NCI-H2107 (cell line): ENCODE measurements at regions not wholly inside any gene's neighbourhood (a gene's known extent, or its start where the extent isn't known, plus 50 kb on each side); places are given as distances from the start of the nearest gene placed in this dataset.
A peak's percentile ranks its signal among the peaks of the same experiment; 100 is the strongest.
"Not testable (repeated sequence)": the region's sequence is repeated elsewhere in the genome, so short reads cannot be mapped to it uniquely, and the experiment has no call there.

ENCODE experiments used
- DNase-seq: peaks from one replicate; lab custom pipeline; 2025; lab: John Stamatoyannopoulos, UW

GRCh38 chr3:151553888-151554287 is 93.0 kb upstream of the IGSF10 start:
- no peak for DNase-seq

GRCh38 chr3:151552589-151552988 is 91.7 kb upstream of the IGSF10 start:
- DNase-seq: no peak

DNA sequence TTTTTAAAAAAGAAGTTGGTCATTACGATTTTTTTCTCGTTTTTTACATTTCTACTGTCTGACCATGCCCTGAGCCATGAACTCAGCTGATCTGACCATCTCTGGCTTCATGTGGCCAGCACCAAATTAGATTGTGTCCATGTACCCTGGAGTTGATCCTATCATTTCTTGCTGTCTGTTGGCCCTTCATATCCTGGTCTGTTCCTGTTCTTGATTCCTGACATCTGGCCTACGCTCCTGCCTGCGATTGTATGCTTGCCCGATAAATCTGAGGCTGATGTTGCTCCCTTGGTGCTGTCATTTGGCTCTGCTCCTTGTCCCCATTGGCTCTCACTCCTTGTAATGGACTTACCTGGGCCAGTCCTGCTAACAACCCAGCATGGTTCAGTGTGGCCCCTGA is 89.8 kb upstream of the IGSF10 start:
- no peak for DNase-seq

DNA sequence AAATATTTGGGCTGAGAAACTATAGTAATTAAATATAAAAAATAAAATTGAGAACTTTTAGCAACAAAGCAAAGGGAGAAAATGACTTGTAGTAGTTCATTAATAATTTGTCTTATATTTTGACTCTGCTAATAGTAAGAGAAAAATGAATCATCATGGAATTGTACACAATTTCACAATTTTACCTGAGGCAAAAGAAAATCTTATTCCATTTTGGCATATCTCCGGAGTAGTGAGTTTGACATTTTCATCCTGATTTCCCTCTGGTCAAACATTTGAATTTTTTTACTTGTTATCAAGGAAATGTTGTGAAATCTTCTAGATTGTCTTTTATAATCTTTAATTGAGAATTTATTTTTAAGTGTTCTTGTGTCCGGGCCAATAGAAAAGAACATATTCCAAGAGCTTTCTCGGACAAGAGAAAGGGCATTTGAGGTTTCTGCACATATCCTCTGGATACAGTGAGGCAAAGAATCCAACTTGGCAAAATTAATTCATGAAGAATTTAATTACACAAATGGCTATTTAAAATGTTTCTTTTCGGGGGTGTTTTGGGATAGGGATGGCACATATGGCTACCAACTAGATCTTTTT is 89.3 kb upstream of the IGSF10 start:
- no peak for DNase-seq

DNA sequence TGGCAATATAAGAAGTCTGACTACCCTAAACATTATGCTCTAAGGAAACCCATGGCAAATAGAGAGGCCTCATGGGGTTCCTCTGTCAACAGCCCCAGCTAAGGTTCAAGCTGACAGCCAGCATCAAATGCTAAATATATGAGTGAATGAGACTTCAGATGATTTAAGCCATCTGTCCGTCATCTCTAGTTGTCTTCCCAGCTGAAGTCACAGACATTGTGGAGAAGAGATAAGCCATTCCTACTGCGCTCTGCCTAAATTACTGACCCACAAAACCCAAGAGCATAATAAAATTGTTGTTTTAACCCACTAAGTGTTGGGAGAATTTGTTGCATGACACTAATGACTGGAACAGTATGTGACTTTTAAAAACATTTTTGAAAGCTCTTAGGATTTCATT is 87.3 kb upstream of the IGSF10 start:
- no peak for DNase-seq

DNA sequence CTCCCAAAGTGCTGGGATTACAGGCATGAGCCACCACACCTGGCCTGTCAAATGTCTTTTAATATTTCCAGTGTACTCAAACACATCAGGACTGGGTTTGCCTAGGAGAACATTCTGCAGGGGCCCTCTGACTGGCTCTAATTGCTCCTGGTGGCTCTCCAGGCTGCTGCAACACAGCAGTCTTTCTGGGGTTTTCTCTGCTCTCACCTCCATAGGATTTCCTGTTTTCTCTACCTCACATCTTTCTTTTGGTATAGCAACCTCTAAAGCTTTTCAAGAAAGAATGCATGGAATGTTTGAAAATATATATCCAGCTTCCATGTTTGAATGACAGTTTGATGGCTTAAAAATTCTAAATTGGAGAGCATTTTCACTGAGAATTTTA is 83.3 kb upstream of the IGSF10 start:
- no peak for DNase-seq

GRCh38 chr3:151541178-151541577 is 80.3 kb upstream of the IGSF10 start:
- DNase-seq: no peak

DNA sequence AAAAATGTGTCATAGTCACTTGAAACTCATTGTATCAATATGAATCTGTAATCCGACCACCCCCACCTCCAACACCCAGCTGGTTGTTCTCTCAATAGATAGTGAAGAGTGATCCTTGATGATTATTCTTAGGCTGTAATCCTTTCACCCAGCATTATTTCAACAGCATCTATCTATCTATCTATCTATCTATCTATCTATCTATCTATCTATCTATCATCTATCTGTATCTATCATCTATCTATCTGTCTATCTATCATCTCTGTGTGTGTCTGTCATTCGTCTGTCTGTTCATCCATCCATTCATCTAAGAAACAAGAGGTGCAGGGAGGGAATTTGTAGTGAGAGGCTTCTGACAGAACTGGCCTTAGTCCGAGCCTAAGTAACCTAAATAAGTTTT is 78.7 kb upstream of the IGSF10 start:
- no peak for DNase-seq

GRCh38 chr3:151538456-151539393 is 77.9 kb upstream of the IGSF10 start:
- peak; percentile 36 for DNase-seq

GRCh38 chr3:151537726-151538125 is 76.9 kb upstream of the IGSF10 start:
- DNase-seq: no peak

GRCh38 chr3:151526757-151527156 is 65.9 kb upstream of the IGSF10 start:
- no peak for DNase-seq

DNA sequence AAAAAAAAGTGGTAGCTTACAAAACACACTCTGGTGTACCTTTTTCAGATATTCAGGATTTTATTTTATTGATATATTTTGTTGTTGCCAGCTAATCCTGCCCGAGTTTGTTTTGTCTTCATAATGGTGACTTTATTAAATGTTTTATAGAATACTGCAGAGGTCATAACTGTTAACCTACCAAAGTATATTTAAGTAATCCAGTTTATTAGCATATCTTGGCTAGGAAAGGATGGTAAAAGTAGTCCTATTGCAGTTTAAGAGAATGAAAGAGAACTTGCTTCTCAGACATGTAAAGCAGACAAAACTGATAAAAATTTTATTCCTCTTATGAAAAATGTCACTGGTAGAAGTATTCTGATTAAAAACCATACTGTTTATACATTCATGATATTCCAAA is 59.2 kb upstream of the IGSF10 start:
- DNase-seq: no peak

DNA sequence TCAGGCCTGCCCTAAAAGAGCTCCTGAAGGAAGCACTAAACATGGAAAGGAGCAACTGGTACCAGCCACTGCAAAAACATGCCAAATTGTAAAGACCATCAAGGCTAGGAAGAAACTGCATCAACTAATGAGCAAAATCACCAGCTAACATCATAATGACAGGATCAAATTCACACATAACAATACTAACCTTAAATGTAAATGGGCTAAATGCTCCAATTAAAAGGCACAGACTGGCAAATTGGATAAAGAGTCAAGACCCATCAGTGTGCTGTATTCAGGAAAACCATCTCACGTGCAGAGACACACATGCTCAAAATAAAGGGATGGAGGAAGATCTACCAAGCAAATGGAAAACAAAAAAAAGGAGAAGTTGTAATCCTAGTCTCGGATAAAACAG is 50.6 kb upstream of the IGSF10 start:
- not testable (repeated sequence) for DNase-seq
